ENCODE measurements at regions not wholly inside any gene's neighbourhood (a gene's known extent, or its start where the extent isn't known, plus 50 kb on each side); places are given as distances from the start of the nearest gene placed in this dataset.

DNA sequence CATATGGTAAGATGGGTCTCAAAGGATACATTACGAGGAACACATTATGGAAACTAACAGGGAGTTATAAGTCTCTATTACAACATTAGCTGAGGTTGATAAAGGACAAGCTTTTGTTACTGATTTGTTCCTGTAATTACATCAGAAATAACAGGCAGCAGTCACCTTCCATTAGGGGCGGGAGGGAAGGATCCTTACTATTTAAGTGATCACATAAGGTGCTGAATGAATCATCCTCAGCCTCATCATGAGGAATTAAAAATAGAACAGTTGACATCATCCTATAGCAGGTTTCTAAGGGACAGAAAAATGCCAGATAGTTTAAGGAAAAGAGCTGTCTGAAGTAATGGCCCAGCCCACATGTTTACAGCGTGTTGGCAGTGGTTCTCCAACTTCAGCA, 86.9 kb upstream of the MGAT5 start:
- no peak for DNase-seq (ENCODE audit: low read depth in 3 of 3)

DNA sequence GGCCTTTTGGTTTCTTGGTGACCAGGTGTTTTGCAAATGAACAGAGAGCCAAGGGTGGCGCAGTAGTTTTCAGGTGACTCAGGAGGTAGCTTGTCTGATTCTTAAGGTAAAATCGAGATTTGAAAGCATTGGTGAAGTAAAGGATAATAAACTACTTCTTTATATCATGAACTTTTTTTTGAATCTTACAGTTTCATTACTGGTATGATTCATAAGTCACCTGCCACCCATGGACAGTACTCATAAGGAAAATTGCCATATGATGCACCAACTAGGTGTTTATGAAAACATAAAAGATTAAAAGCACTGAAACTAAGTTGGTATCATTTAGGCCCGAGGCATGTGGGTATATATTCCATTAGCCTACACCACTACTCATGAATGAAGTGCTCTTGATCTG, 84.1 kb upstream of the MGAT5 start:
- peak in 1 of 3 donors; percentile 22 for DNase-seq (ENCODE audit: low read depth in 3 of 3)

DNA sequence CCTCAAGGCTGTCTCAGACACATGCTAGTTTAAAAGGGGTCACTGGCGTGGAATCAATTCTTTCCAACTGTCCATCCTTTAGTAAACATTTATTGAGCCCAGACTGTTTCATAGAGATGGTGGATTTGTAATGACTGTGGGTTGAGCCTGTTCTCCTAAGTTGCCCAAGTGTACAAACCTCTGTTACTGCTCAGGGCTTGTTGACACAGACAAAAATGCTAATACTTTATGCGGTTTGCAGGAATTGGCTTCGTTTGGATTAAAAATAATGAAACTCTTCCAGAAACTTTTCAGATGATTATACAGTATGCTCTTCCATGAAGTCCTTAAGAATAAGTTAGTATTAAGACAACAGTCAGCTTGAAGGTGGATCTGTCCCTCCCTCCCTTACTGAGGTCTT, 83.6 kb upstream of the MGAT5 start:
- DNase-seq (ENCODE audit: low read depth in 3 of 3) = no peak

DNA sequence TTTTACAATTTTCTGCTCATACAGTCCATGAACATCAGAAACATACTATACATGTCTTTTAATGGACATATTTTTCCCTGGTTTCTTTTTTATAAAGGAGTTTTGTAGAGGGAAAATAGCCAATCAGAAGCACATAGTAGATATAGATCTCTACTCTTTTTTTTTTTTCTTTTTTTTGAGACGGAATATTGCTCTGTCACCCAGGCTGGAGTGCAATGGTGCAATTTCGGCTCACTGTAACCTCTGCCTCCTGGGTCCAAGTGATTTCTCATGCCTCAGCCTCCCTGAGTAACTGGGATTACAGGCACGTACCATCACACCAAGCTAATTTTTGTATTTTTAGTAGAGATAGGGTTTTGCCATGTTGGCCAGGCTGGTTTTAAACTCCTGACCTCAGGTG, 83.2 kb upstream of the MGAT5 start:
- DNase-seq (ENCODE audit: low read depth in 3 of 3) = no peak

DNA sequence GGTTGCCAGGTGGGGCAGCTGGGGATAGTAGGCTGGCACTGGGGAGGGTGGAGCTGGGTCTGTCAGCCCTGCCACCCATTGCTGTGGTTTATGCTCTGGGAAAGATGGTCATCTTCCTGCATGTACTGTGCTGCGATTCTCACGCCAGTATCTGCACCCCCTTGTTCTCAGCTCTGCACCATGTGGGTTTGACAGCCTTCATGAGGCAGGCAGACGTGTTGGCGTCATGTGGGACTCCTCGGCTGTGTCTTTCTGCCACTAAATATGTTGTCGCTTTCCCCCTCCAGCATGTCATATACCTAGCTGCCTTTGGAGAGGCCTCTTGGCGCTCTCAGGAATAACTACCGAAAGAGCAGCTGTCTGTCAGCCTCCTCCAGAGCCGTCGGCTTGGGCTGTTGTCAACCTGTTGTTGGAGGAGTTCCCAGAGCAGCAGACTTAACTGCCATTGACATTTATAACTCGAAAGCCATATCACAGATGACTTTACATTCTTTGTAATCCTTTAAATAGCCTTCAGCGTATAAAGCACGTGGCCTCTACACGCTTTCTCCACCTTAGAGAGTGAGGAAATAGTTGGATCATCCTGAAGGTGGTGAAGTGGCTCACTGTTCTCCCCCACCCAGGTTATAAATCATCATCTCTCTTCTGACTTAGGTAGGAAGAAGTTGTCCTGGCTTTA, 80.4 kb upstream of the MGAT5 start:
- DNase-seq (ENCODE audit: low read depth in 3 of 3) = no peak

DNA sequence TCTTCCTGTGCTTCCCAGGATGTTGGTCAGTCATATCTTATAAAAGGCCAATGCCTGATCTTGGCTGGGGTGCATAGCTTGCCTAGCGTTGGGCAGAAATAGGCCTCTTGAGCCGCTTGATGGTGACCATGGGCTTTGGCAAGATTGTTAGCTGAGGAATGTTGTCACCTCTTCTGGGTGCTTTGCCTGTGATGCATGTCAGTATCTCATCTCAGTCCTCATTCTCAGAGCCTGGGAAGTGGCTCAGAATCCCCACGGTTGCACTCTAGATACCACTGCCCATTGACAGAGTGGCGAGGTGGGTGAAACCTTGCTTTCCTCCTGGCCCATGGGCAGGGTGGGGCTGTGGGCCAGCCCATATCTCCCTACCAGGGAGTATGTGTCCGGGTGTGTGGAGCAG, 79.2 kb upstream of the MGAT5 start:
- no peak for DNase-seq (ENCODE audit: low read depth in 3 of 3)

DNA sequence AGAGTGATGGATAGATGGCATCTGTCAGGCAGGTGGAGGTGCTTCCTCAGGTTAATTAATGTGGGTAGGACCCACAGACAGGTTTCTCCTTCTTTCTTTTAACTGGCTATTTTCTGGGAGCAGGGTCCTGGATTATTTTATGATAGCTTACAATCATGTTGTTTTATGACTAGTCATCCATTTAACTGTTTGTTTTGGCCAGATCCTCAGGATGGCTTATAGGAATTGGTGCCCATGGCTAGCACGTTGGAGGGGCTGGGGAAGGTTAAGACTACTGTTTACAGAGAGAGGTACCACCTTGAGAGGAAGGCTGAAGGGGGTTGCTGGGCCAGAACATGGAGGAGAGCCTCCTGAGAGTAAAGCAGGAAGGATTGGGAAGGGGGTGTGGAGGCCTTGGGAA, 78.0 kb upstream of the MGAT5 start:
- DNase-seq (ENCODE audit: low read depth in 3 of 3) = no peak

DNA sequence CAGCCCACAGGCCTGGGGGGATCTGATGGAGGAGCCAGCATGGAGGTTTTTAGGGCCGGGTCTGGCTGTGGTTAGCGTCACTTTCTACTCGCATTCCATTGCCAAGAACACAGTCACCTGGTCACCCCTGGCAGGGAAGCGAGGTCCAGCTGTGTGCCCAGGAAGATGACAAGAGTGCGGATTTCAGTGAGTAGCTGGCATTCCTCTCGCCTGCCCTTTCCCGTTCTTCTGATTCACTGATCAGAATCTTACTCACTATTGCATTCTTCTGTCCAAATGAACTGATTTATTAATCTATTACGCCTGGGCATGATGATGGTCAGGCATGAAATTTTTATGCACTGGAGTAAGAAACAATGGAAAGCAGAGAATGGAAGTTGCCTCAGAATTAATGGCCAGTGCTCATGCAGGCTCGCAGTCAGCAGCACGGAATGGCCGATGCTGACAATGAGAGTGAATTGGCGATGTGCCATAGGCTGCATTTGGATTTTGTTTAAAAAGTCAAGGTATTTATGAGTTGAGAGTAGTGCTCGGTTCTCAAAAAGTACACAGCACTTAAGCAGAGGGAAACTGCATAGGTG, 76.4 kb upstream of the MGAT5 start:
- DNase-seq (ENCODE audit: low read depth in 3 of 3) = no peak

DNA sequence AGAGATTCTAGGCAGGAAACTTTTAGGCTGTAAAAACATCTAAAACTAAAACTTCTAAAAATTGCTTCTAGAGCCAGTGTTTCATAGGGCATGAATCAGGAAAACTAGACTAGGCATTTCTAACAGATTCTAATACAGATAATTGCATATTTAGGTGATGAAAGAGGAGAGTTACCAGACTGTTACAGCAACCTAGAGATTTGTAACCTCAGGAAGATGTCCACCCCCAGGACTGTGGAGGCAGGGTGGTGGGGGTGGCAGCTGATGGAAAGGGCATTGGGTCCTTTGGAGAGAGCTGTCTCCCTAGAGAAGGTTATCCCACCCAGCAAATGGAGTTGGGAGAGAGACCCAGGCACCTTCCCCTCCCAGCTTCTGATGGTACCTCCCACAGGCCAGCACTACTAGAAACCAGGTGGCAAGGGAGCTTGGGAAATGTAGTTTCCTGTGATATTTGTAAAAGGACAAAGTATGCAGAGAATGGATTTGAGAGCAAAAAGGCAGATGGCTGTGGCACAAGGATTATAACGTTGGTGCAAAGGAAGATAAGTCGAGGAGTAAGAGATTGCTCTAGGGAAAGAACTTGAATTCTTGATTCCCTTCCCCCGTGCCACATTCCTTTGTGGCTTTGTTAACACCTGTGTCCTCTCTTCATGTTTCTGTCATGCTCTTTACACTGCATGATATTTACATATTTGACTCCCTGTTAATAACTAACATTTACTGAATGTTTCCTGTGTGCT, 75.6 kb upstream of the MGAT5 start:
- DNase-seq (ENCODE audit: low read depth in 3 of 3) = no peak

DNA sequence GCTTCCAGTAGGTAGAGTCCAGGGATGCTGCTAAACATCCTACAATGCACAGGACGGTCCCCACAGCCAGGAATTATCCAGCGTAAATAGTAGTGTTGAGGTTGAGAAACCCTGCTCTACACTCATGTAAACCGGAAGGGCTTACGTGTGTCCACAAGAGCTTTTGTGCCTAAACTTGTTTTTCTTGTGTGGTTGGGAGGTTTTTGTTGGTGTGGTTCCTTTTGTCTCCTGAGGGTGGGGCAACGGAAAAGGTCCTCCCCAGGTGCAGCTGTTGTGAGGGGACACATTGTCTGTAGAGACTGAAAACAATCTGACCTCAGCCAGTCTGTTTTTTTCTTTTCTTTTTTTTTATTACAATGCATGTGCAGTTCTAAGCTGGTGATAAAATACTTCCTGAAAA, 72.7 kb upstream of the MGAT5 start:
- no peak for DNase-seq (ENCODE audit: low read depth in 3 of 3)

DNA sequence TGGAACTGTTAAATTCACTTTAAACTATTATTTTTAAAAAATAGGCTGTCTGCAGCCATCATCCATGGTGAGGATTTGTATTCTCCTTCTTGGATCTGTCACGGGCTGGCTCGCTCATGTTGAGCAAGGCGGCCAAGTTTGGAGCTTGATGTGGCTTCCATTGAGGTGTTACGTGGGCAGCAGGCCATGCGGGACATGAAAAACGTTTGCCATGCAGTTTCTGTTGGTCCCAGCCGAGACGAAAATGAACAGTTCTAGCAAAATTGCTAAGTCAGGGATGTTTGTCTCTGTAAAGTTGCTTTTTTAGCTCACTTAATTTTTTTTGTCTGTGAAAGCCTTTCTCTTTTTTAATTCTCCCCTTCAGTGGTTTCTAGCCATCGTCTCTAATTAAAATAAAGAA, 70.2 kb upstream of the MGAT5 start:
- DNase-seq (ENCODE audit: low read depth in 3 of 3) = no peak

DNA sequence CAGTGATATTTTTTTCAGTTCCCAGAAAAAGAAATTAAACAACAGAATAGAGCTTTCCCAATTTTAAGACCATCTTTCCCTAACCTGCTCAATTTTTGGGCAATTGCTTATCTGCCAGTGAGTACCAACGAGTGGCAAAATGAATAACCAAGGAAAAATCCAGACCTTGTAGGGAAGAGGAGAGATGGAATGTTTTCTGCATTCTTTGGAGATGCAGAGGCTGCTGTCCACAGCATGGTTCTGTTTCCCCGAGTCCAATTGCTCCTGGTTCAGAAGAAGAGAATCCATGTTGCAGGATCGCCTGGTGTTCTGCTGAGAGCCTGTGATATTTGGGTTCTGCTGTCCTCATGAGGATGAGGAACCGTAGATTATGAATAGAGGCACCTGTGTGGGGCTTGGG, 68.2 kb upstream of the MGAT5 start:
- no peak for DNase-seq (ENCODE audit: low read depth in 3 of 3)

DNA sequence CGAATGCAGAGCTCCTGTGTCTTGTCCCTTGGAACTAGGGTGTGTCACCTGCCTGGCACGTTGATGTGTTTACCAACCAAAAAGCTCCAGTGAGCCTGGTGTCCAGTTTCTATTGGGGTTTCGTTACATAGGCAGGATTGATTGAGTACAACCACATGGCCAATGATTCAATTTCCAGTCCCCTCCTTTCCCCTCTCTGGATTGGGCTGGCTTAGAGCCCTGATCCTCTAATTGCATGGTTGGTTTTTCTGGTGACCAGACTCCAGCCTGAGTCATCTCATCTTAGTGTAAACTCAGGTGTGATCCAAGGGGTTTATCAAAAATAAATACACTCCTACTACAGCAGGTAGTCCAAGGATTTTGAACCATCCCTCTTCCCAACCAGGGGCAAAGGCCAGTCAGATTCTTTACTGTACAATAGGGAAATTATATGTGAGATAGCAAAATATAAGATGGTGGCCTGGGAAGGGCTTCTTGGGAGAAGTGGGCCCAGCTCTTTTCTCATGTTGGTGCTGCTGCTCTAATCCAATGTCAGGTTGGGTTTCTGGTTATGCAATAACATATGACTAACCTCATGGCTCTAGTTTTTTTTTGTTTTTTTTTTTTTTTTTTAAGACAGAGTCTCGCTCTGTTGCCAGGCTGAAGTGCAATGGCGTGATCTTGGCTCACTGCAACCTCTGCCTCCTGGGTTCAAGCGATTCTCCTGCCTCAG, 64.7 kb upstream of the MGAT5 start:
- DNase-seq (ENCODE audit: low read depth in 3 of 3) = no peak

DNA sequence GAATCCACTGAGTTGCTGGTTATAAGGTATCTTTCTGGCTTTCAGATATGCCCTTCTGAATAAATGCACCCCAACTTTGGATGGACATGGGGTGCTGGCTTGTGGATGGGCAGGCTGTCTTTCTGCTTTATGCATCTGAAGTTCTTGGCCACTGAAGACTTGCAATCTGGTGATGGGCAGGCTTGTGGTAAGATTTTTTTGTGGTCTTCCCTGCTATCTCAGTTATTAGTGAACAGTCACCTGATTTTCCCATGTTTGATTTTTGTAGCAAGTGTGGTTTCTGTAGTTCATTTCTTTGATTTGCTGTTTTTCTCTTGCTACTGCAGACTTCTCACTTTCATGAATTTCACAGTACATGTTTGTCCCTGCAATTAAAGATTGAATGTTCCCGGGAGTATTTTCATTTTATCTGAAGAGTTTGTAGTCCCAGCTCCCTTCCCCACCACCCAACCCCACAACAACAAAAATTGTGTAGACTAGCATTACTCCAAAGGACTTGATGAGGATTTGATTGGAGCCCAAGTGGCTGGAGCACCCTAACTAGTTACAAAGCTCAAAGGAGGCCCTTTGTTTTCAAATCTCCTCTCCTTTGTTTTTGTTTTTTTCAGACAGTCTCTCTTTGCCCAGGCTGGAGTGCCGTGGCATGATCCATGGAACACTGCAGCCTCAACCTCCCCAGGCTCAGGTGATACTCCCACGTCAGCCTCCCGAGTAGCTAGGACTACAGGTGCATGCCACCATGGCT, 63.6 kb upstream of the MGAT5 start:
- DNase-seq (ENCODE audit: low read depth in 3 of 3) = no peak

DNA sequence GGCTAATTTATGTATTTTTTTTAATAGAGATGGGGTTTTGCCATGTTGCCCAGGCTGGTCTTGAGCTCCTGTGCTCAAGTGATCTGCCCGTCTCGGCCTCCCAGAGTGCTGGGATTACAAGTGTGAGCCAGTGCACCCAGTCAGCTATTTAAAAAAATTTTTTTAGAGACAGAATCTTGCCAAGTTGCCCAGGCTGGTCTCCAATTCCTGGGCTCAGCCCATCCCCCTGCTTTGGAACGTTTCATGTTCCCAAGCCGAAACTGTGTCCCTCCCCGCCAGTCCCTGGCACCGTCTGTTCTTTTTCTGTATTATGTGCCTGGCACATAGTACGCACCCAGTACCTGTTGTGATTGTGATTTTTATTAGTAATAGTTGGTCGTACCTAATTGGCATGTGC, 63.1 kb upstream of the MGAT5 start:
- no peak for DNase-seq (ENCODE audit: low read depth in 3 of 3)

DNA sequence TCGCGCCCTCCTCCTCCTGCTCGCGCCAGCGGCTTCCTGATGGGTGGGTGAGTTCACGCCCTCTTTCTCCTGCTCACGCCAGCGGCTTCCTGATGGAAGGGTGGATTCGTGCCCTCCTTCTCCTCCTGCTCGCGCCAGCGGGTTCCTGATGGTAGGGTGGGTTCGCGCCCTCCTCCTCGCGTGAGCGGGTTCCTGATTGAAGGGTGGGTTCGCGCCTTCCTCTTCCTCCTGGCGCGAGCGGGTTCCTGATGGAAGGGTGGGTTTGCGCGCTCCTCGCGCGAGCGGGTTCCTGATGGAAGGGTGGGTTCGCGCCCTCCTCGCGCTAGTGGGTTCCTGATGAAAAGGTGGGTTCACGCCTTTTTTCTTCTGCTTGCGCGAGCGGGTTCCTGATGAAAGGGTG, 62.0 kb upstream of the MGAT5 start:
- no peak for DNase-seq (ENCODE audit: low read depth in 3 of 3)

DNA sequence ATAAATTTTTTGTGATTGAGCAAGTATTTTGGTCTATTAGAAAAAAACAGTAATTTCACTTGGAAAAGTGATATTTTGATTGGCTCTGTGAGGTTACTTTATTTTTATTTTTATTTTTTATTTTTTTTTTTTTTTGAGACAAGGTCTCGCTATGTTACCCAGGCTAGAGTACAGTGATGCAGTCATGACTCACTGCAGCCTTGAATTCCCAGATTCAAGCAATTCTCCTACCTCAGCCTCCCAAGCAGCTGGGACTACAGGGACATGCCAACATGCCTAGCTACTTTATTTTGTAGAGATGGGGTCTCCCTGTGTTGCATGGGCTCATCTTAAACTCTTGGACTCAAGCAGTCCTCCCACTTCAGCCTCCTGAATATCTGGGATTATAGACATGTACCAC, 60.9 kb upstream of the MGAT5 start:
- DNase-seq (ENCODE audit: low read depth in 3 of 3) = no peak

DNA sequence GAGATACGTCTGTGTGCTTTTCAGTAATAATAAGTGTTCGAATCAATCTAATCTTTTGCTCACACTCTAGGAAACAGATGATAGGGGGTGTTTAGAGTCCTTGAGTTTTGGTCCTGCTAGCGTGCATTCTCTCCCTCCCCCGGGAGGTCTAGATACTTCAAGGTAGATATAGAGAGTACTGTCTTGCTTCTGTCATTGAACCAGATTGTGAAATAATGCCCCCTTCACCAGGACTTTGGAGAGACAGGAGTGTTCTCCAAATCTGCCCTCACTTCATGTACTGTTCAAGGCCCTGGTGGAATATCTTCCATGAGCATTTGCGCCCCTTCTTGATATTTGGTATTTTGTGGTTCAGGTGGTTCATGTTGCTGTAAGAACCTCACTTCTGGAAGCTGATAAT, 59.4 kb upstream of the MGAT5 start:
- DNase-seq (ENCODE audit: low read depth in 3 of 3) = no peak

DNA sequence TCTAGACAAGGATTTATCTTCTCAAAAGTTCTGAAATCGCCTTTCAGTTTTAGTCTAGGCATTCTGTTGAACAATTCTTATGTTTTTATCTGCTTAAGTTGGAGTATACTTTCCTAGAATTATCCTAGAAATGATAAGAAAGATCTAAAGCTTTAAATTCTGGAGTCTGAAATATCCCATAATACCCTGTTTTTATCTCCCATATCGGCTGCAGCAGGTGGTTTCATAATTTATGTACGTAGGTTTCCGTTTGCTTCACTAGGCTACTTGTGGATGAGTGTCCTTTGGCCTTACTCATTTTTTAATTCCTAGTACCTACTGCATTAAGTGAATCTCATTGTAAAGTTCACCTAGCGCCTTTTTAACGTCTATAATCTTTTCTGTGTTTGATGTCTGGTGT, 58.5 kb upstream of the MGAT5 start:
- no peak for DNase-seq (ENCODE audit: low read depth in 3 of 3)

DNA sequence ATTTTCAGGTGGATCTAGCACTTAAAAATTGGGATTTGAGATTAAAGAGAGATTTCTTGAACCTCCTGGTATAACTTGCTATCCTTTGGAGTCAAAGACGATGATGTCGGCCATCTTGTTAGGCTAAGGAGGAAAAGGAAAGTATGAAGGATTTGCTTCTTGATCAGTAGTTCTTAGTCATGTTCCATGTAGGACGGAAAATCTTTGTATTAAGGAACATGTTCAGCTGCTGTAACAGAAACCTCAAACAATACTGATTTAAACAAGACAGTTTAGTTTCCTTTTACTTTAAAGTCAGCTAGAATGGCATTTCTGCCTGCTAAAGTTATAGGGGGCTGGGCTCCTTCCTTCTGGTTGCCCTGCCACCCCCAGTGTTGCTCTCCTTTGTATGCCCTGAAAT, 56.4 kb upstream of the MGAT5 start:
- DNase-seq (ENCODE audit: low read depth in 3 of 3) = no peak

DNA sequence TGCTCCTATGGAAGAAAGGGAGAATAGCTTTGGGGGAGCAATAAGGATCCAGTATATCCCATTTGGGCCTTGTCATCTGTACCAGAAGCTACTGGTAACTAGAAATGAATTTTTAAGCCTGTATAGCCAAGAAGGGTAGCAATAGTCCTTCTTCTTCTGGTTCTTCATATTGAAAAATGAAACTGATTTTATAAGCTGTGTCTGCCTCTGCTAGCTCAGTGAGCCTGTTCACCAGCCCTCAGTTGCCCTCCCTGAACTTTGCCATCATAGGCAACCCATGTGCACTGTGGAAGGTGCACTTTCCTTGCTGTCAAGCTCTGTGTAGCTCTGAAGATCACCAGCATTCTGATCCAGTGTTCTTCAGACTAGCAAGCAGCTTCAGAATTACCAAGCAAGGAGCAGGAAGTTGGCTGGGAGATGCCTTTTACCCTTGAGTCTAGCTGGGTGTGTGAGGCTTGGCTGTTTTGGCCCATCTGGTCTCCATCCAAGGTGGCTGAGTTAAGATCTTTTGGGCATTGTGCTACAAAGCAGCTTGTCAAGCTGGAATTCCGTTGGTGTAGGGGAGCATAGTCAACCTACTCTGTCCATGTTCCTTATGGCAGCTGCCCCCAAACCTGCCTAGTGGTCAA, 55.8 kb upstream of the MGAT5 start:
- DNase-seq (ENCODE audit: low read depth in 3 of 3) = no peak

DNA sequence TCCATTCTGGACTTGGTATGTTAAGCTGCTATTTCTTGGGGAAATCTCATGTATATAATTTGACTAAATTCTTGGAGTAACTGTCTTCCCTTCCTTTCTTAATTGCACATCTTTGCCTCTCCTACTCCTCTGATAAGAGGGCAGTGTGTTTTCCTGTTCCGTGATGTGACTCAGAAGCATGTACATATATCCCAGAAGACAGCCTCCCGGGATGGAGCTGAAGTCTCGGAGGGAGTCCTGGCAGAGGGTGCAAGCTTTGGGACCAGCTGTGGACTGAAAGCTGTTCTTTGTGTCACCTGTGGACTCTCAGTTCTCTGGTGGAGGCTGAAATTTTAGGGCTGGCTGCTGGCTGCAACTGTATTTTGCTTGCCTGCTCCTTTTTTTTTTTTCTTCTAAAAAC, 54.7 kb upstream of the MGAT5 start:
- no peak for DNase-seq (ENCODE audit: low read depth in 3 of 3)
